Progenitor cell of endocrine pancreas (in vitro differentiated cells): ENCODE measurements at regions not wholly inside any gene's neighbourhood (a gene's known extent, or its start where the extent isn't known, plus 50 kb on each side); places are given as distances from the start of the nearest gene placed in this dataset.

Experiments used
- DNase-seq: peaks from one replicate; pipeline ENCODE4 v3.0.0; 2021; ENCODE audit warnings: low spot score; ENCODE audit not compliant: unreplicated experiment
- H3K27ac Mint-ChIP-seq: 2 replicates; pipeline ENCODE4 v1.8.0; 2021; ENCODE audit warnings: mild to moderate bottlenecking, moderate library complexity, mixed read lengths
- H3K27me3 Mint-ChIP-seq: 2 replicates; pipeline ENCODE4 v1.8.0; 2021; ENCODE audit warnings: mixed read lengths
- H3K36me3 Mint-ChIP-seq: 2 replicates; pipeline ENCODE4 v1.8.0; 2022; ENCODE audit warnings: mixed read lengths; ENCODE audit not compliant: insufficient read depth
- H3K4me1 Mint-ChIP-seq: 2 replicates; pipeline ENCODE4 v1.8.0; 2021; ENCODE audit warnings: low read depth, mixed read lengths
- H3K4me3 Mint-ChIP-seq: 2 replicates; pipeline ENCODE4 v1.8.0; 2021; ENCODE audit warnings: low read depth, mild to moderate bottlenecking, moderate library complexity, mixed read lengths
- H3K9me3 Mint-ChIP-seq: 2 replicates; pipeline ENCODE4 v1.8.0; 2021; ENCODE audit warnings: low read depth, mixed read lengths
- CTCF ChIP-seq: fragments of 200-600 bp; sonication (generic); IDR thresholded peaks from one replicate; pipeline ENCODE4 v1.5.0; 2021; ENCODE audit warnings: antibody characterized with exemption, mild to moderate bottlenecking; ENCODE audit not compliant: unreplicated experiment

- no peaks in the 10 kb centered on the region for H3K9me3 Mint-ChIP-seq
- H3K4me3 Mint-ChIP-seq = no peak overlapping the region
- H3K4me1 Mint-ChIP-seq = peaks cover 8% of the 10 kb centered on the region
- no peaks in the 10 kb centered on the region for H3K27me3 Mint-ChIP-seq
- DNase-seq = no peak
- TF ChIP-seq CTCF = no peak
- H3K27ac Mint-ChIP-seq = no peak overlapping the region
- H3K36me3 Mint-ChIP-seq = peaks cover 2% of the 10 kb centered on the region
Measured at GRCh38 chr6:2439632-2440031, 194.2 kb upstream of the GMDS start.

- H3K36me3 Mint-ChIP-seq = no peaks in the 10 kb centered on the region
- no peak for DNase-seq
- no peak overlapping the region for H3K27ac Mint-ChIP-seq
- no peak overlapping the region for H3K4me3 Mint-ChIP-seq
- no peaks in the 10 kb centered on the region for H3K9me3 Mint-ChIP-seq
- no peak for TF ChIP-seq CTCF
- H3K27me3 Mint-ChIP-seq = no peaks in the 10 kb centered on the region
- H3K4me1 Mint-ChIP-seq = peaks cover 8% of the 10 kb centered on the region
Measured at GRCh38 chr6:2439082-2439481, 193.7 kb upstream of the GMDS start.

- H3K27me3 Mint-ChIP-seq = peaks cover 2% of the 10 kb centered on the region
- no peak overlapping the region for H3K4me3 Mint-ChIP-seq
- no peak for DNase-seq
- H3K36me3 Mint-ChIP-seq = no peaks in the 10 kb centered on the region
- TF ChIP-seq CTCF = no peak
- H3K9me3 Mint-ChIP-seq = no peaks in the 10 kb centered on the region
- H3K27ac Mint-ChIP-seq = no peak overlapping the region
- peaks cover 4% of the 10 kb centered on the region for H3K4me1 Mint-ChIP-seq
Measured at GRCh38 chr6:2436410-2437154, 191.2 kb upstream of the GMDS start.

- Mint-ChIP-seq H3K4me1 (peaks cover 11% of the 10 kb centered on the region), H3K9me3 (no peaks in the 10 kb centered on the region), H3K36me3 (no peaks in the 10 kb centered on the region), H3K27me3 (peaks cover 2% of the 10 kb centered on the region), H3K4me3 (no peak overlapping the region), H3K27ac (no peak overlapping the region)
- no peak for DNase-seq
- TF ChIP-seq CTCF = no peak
Measured at GRCh38 chr6:2435323-2435722, 189.9 kb upstream of the GMDS start.

DNA sequence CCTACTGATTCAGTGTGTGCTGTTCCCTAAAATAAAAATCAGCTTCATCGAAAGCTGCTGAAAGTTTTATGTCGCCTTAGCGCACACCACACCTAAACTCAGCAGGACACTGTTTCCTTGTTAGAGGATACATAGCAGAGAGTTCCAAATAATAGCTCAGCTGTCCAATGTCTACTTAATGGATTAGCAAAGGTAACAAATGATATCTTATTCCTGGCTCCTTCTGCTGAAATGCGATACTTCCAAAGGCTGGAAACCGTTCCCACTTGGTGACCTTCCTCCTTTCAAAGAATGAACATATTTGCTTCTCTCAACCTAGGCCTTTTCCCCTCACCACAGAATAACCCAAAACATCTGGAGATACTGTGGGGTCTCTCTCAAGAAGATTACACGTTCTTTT, 189.5 kb upstream of the GMDS start:
- H3K9me3 Mint-ChIP-seq = no peaks in the 10 kb centered on the region
- peaks cover 15% of the 10 kb centered on the region for H3K4me1 Mint-ChIP-seq
- no peak overlapping the region for H3K4me3 Mint-ChIP-seq
- no peak for TF ChIP-seq CTCF
- H3K27ac Mint-ChIP-seq = no peak overlapping the region
- H3K36me3 Mint-ChIP-seq = no peaks in the 10 kb centered on the region
- no peak for DNase-seq
- peaks cover 2% of the 10 kb centered on the region for H3K27me3 Mint-ChIP-seq
